HK-2 (cell line): ENCODE measurements at regions not wholly inside any gene's neighbourhood (a gene's known extent, or its start where the extent isn't known, plus 50 kb on each side); places are given as distances from the start of the nearest gene placed in this dataset.
A peak's percentile ranks its signal among the peaks of the same experiment; 100 is the strongest.

Source experiments
- DNase-seq: peaks from one replicate; pipeline ENCODE4 v3.0.0-alpha.2; 2018; ENCODE audit not compliant: unreplicated experiment

- no peak for DNase-seq
Observed at GRCh38 chr9:28007097-28007817, 434.0 kb upstream of the C9orf72 start.

DNA sequence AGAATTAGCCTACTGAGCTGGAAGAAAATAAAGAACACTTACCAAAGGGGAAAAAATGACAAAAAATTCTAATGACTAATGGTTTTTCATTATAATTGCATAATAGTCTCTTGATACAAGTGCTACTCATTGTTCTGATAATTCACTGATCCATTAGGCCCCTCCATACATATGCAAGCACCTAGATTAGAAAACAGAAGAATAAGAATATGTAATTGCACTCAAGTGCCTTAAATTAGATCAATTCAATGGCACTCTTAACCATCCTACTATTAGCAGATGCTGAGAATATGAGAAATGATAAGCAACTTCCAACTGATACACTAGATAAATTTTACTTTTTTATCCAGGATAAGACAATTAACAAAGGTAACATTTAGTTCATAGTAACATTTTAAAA is 440.9 kb upstream of the C9orf72 start:
- DNase-seq = no peak

DNA sequence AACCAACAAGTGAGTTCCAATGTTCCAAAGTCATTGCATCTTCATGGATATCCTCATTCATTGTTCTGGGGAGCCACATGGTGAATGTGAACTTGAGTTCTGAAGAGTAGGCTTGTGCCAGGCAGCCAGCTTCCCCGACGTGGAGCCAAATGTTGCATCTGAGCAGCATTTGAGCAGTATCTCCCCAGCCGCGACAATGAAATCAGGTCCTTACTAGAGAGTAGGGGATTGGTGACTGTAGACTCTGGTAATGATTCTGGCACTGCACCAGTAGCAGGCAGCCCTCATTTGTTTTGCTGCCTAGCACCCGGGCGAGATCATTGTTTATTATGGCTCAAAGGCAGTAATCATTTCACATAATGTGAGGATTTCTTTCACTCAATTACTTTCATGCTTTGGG is 451.4 kb upstream of the C9orf72 start:
- DNase-seq = no peak

DNA sequence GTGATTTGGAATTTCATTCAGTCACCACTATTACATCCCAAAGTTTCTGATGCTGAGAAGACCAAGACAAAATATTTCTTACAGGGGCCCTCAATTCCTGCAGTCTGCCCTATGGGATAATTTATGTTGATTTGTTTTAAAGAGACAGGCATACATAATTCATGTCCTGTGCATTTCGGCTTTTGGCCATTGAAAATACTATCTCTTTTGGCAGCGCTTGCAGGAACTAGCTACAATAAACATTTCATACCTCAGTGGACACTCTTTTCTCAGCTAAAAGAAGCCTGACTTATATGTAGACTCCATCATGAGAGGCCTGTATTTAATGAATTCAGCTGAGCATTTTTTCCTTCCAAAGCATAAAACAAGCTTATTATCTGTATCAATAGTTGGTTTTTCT is 451.9 kb upstream of the C9orf72 start:
- DNase-seq = no peak

DNA sequence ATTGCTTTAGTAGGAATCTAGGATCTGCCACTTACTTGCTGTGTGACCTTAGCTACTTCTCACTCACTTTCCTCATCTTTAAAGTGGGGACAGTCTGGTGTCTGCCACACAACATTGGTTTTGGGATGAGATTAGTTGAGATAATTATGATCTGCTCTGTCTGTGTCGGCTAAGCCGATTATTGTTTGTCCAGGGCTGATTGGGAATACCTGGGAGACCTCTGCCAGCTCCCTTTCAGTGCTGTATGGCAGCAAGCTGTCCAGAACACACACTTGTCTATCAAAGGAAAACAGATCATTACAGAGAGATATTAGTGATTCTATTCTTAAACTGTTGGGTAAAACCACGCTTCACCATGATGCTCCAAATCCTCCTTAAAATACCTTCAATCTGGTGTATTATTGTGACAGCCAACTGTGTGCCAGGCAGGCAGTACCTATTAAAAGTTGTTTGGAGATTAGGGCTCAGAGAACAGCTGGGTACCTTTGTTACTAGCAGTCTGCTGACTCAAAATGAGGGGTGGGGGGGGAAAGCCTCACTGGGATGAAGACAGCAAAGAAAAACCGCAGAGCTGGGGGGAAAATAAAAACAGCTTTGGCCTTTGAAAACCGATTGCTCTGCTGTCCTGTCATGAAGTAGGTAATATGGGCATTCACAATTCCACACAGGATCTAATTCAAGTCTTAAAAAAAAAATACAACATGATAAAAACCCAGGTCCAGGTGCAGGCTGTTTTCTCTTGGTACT is 458.4 kb upstream of the C9orf72 start:
- no peak for DNase-seq

- DNase-seq = peak; percentile 4
Observed at GRCh38 chr9:28032268-28032590, 458.9 kb upstream of the C9orf72 start.

DNA sequence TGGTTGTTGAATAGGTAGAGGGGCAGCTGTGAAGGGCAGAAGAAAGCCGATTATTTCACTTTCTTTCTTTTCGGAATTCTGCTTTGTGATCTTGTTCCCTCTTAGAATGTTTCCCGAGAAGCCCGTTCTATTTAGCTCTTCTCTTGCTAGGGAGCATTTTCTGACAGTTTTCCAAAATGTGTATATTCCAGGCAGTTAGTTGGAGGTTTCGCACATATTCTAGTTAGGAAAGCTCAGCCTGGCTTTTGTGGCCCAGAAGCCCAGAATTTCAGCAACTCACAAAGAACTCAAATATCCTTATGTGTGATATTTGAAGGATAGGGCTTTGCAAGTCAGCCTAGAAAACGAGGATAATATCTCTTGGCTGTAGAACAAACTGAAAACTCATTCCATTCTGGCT is 461.0 kb upstream of the C9orf72 start:
- no peak for DNase-seq

GRCh38 chr9:28037968-28038367 is 464.7 kb upstream of the C9orf72 start:
- DNase-seq = no peak

GRCh38 chr9:28045051-28045450 is 471.8 kb upstream of the C9orf72 start:
- DNase-seq = no peak

- DNase-seq = no peak
Observed at GRCh38 chr9:28050046-28050445, 476.8 kb upstream of the C9orf72 start.

DNA sequence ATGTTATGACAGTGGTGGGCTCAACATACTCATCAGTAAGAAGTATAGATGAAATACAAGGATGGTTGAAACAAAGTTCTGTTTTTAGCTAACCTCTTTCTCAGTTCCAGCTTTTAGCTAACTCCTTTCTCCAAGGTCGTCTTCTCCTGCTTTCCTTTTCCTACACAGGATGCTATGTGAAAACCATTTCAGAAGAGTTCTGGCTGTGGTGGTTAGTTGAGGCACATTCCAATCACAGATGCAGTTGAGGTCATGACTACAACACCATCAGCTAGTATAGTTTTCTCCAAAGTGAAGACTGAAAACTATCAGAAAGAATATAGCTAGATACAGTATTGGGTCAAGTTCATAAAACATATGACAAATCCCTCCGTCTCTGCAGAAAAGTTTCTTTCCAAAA is 477.7 kb upstream of the C9orf72 start:
- no peak for DNase-seq

DNA sequence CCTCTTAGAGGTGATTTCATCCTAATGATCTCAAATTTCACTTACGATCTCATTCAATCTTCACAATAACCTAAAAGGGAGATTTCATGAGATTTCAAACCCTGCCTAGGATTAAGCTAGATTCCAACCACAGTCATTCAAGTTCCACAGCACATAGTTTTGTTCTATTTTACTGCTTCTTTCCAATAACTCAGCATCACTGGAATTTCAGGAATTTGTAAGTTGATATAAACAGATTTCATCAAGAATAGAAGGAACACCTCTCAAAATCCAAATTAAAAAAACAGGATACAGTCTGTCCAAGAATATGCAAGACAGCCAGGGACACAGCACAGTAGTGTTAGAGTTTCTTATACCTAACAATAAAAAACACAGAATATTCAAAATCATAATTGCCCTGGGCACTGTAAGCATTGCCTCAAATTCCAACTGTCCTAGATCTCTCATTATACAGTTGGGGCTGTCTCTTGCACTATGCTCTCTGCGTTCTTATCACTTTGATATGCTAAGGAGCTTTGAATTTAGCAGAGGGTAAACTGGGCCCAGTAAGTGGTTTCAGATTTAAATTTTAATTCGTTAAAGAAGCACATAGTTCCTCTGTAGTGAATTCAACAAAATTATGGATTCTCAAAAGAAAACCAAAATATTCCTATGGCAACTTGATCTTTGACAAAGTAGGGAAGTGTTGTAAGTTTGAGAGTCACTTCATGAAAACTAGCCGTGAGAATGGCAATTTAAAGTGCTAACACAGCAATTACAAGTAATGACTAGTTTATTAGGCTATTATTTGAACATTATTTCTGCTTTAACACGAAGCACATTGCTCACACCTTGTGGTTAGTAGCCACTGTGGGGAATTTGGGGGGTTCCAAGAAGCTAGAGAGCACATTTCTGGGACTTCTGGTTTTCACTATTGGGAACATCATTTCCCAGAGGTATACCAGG is 478.6 kb upstream of the C9orf72 start:
- no peak for DNase-seq

- DNase-seq = no peak
Observed at GRCh38 chr9:28053096-28053777, 480.0 kb upstream of the C9orf72 start.

GRCh38 chr9:28056006-28056405 is 482.7 kb upstream of the C9orf72 start:
- no peak for DNase-seq

GRCh38 chr9:28056466-28056865 is 483.2 kb upstream of the C9orf72 start:
- DNase-seq = no peak

GRCh38 chr9:28059192-28059591 is 485.9 kb upstream of the C9orf72 start:
- no peak for DNase-seq

- no peak for DNase-seq
Observed at GRCh38 chr9:28064241-28064815, 491.0 kb upstream of the C9orf72 start.

DNA sequence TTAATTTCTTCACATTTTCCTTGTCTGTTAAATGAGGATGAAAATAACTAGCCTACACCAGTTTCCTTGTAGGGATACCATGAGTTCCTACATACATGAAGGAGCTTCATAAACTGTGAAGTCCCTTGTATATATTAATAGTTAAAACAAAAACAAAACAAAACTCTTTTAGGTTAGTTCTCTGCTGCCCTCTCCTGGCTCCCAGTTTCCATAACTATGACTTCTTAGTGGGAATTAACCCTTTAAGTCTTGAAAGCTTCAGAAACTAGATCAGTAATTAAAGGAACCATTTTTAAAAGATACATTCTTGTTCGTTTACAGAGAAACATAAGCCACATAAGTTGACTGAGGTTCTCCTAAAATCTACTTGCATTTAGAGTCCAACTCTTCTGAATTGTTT is 500.0 kb upstream of the C9orf72 start:
- DNase-seq = no peak

GRCh38 chr9:28079677-28080076 is 506.4 kb upstream of the C9orf72 start:
- no peak for DNase-seq

GRCh38 chr9:28082671-28083070 is 509.4 kb upstream of the C9orf72 start:
- no peak for DNase-seq

DNA sequence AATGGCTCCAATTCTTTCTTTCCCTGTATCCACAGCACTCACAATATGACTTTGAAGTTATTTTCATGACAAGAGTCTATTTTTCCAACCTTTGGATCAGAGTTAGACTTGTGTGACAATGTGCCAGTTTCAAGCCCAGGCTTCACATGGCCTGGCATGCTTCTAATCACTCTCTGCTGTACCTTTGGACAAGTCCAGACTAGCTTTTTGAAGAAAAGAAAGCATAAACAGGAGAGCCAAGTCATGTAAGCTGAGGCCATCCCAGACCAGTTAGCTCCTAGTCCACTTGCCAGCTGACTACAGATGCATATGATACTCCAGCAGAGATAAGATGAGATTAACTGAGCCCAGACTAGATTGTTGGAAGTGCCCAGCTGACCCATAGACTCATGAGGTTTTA is 513.6 kb upstream of the C9orf72 start:
- no peak for DNase-seq
